H1 (cell line): ENCODE measurements at regions not wholly inside any gene's neighbourhood (a gene's known extent, or its start where the extent isn't known, plus 50 kb on each side); places are given as distances from the start of the nearest gene placed in this dataset.

Experiments
- CTCF ChIA-PET: fragments of 300-600 bp; sonication (Branson Sonifier 250); formaldehyde crosslinking; loops from one replicate; lab custom pipeline; 2021; ENCODE audit not compliant: partially characterized antibody; lab: Charles Lee
- POLR2A ChIA-PET: fragments of 300-600 bp; sonication (Branson Sonifier 250); formaldehyde crosslinking; loops from one replicate; lab custom pipeline; 2021; ENCODE audit warnings: inconsistent platforms; ENCODE audit not compliant: partially characterized antibody; lab: Charles Lee
- DNase-seq, 2 experiments: peaks; one replicate each; pipeline versions ENCODE4 v3.0.0 to v3.0.0-alpha.2; 2010 to 2022; ENCODE audit warnings: low spot score in 2 of 2, low read depth in 1 of 2, mixed read lengths in 1 of 2
- FAIRE-seq: peaks from 2 replicates; lab custom pipeline; 2011; peaks lifted over from hg19 to GRCh38; lab: Jason Lieb, UNC
- H2AFZ ChIP-seq: 2 replicates; pipeline ENCODE4 v1.8.1; 2012; ENCODE audit warnings: low read length, inconsistent platforms
- H2AK5ac ChIP-seq: 2 replicates; pipeline ENCODE4 v1.6.1; 2013; ENCODE audit warnings: low read depth, low read length
- H2BK120ac ChIP-seq: replicated peaks from 2 replicates; pipeline ENCODE3; 2013; ENCODE audit warnings: low read depth, low read length, inconsistent platforms
- H2BK12ac ChIP-seq: 2 replicates; pipeline ENCODE4 v1.6.1; 2013; ENCODE audit warnings: low read depth, low read length
- H2BK15ac ChIP-seq: 2 replicates; pipeline ENCODE4 v1.6.1; 2013; ENCODE audit warnings: low read length
- H2BK20ac ChIP-seq: 2 replicates; pipeline ENCODE4 v1.6.1; 2013; ENCODE audit warnings: low read length
- H2BK5ac ChIP-seq: 2 replicates; pipeline ENCODE4 v1.6.1; 2013; ENCODE audit warnings: low read depth, low read length
- H3K14ac ChIP-seq: 2 replicates; pipeline ENCODE4 v1.6.1; 2013; ENCODE audit warnings: inconsistent platforms; ENCODE audit not compliant: insufficient read length
- H3K18ac ChIP-seq: 2 replicates; pipeline ENCODE4 v1.6.1; 2013; ENCODE audit warnings: low read length; ENCODE audit errors: extremely low read depth
- H3K23ac ChIP-seq: 2 replicates; pipeline ENCODE4 v1.6.1; 2013; ENCODE audit warnings: inconsistent platforms; ENCODE audit not compliant: insufficient read length
- H3K23me2 ChIP-seq: 2 replicates; pipeline ENCODE4 v1.6.1; 2013; ENCODE audit warnings: low read depth, low read length
- H3K27ac ChIP-seq: 2 replicates; pipeline ENCODE4 v1.6.1; 2011; ENCODE audit warnings: low read depth, low read length, inconsistent platforms
- H3K27me3 ChIP-seq, 4 experiments: replicated peaks in 1 of 4; 1 replicate in 1 of 4; 2 replicates in 3 of 4; pipeline versions ENCODE4 v1.6.1 to v1.8.1; 2011 to 2013; ENCODE audit warnings: low read length in 3 of 4, mild to moderate bottlenecking in 3 of 4, inconsistent platforms in 2 of 4, mixed read lengths in 2 of 4, moderate library complexity in 1 of 4; ENCODE audit not compliant: control insufficient read depth in 3 of 4, insufficient read depth in 3 of 4; ENCODE audit errors: extremely low read depth in 1 of 4
- H3K36me3 ChIP-seq, 4 experiments: 2 replicates each; pipeline versions ENCODE4 v1.6.1 to v1.8.1; 2011 to 2013; ENCODE audit warnings: mild to moderate bottlenecking in 4 of 4, low read length in 3 of 4, moderate library complexity in 2 of 4, control low read depth in 1 of 4, inconsistent platforms in 1 of 4; ENCODE audit not compliant: insufficient read depth in 4 of 4, control insufficient read depth in 2 of 4
- H3K4ac ChIP-seq: replicated peaks from 2 replicates; pipeline ENCODE3; 2013; ENCODE audit warnings: low read length, low read depth, mixed read lengths, inconsistent platforms; ENCODE audit not compliant: insufficient read length
- H3K4me1 ChIP-seq, 4 experiments: replicated peaks in 1 of 4; 1 replicate in 1 of 4; 2 replicates in 3 of 4; pipeline versions ENCODE4 v1.6.1 to v1.8.1; 2011 to 2013; ENCODE audit warnings: low read length in 3 of 4, inconsistent platforms in 2 of 4, mixed read lengths in 1 of 4; ENCODE audit not compliant: insufficient read depth in 4 of 4, control insufficient read depth in 3 of 4
- H3K4me2 ChIP-seq, 2 experiments: 2 replicates each; pipeline versions ENCODE4 v1.6.1 to v1.8.1; 2011 to 2013; ENCODE audit warnings: low read depth in 2 of 2, low read length in 2 of 2, control low read depth in 1 of 2, inconsistent platforms in 1 of 2, mild to moderate bottlenecking in 1 of 2; ENCODE audit not compliant: insufficient read depth in 1 of 2
- H3K4me3 ChIP-seq, 4 experiments: fragments of 200-600, 300-600 bp in 1 of 4; sonication (generic), shearing (Covaris generic), sonication (Bioruptor Twin) in 1 of 4; 2 replicates each; pipeline versions ENCODE4 v1.5.1 to v1.8.1; 2011 to 2016; ENCODE audit warnings: low read length in 4 of 4, low read depth in 3 of 4, control low read depth in 2 of 4, inconsistent platforms in 2 of 4, mild to moderate bottlenecking in 2 of 4, mixed read lengths in 1 of 4, moderate library complexity in 1 of 4; ENCODE audit not compliant: insufficient read depth in 2 of 4; ENCODE audit errors: extremely low read depth in 1 of 4
- H3K56ac ChIP-seq: replicated peaks from 2 replicates; pipeline ENCODE3; 2013; ENCODE audit warnings: low read depth, mild to moderate bottlenecking, mixed read lengths, low read length, inconsistent platforms; ENCODE audit not compliant: insufficient read length
- H3K79me1 ChIP-seq: 2 replicates; pipeline ENCODE4 v1.6.1; 2013; ENCODE audit warnings: low read depth, low read length, control low read depth
- H3K79me2 ChIP-seq, 2 experiments: 2 replicates each; pipeline versions ENCODE4 v1.6.1 to v1.8.1; 2012 to 2013; ENCODE audit warnings: low read length in 2 of 2, mild to moderate bottlenecking in 2 of 2, inconsistent platforms in 1 of 2; ENCODE audit not compliant: insufficient read depth in 2 of 2, control insufficient read depth in 1 of 2
- H3K9ac ChIP-seq, 4 experiments: replicated peaks in 1 of 4; 1 replicate in 1 of 4; 2 replicates in 3 of 4; pipeline versions ENCODE4 v1.6.1 to v1.8.1; 2011 to 2013; ENCODE audit warnings: low read depth in 3 of 4, low read length in 3 of 4, control low read depth in 2 of 4, mild to moderate bottlenecking in 2 of 4, moderate library complexity in 2 of 4, inconsistent platforms in 1 of 4; ENCODE audit errors: extremely low read depth in 1 of 4
- H3K9me3 ChIP-seq, 2 experiments: 2 replicates each; pipeline versions ENCODE4 v1.6.1 to v1.8.1; 2012 to 2013; ENCODE audit warnings: mild to moderate bottlenecking in 2 of 2, moderate library complexity in 2 of 2, control low read depth in 1 of 2, inconsistent platforms in 1 of 2, low read depth in 1 of 2, low read length in 1 of 2, mixed read lengths in 1 of 2; ENCODE audit not compliant: insufficient read depth in 2 of 2
- H4K20me1 ChIP-seq, 2 experiments: replicated peaks in 1 of 2; 2 replicates each; pipeline versions ENCODE3 to v1.8.1; 2011 to 2013; ENCODE audit warnings: inconsistent platforms in 2 of 2, low read length in 2 of 2, mild to moderate bottlenecking in 1 of 2; ENCODE audit not compliant: insufficient read depth in 2 of 2, control insufficient read depth in 1 of 2
- H4K5ac ChIP-seq: 2 replicates; pipeline ENCODE4 v1.6.1; 2013; ENCODE audit warnings: low read length, low read depth, mixed read lengths, inconsistent platforms; ENCODE audit not compliant: insufficient read length
- H4K8ac ChIP-seq: 2 replicates; pipeline ENCODE4 v1.8.0; 2013; ENCODE audit warnings: mild to moderate bottlenecking, moderate library complexity, low read length, inconsistent platforms; ENCODE audit not compliant: insufficient read depth; ENCODE audit errors: extremely low read depth
- H4K91ac ChIP-seq: replicated peaks from 2 replicates; pipeline ENCODE3; 2013; ENCODE audit warnings: low read length, mixed read lengths, inconsistent platforms; ENCODE audit not compliant: insufficient read length
- BRCA1 ChIP-seq: IDR thresholded peaks from 2 replicates; pipeline ENCODE4 v1.6.1; 2012; ENCODE audit warnings: low read depth, low read length, improper control_type of control experiment
- JUND ChIP-seq: IDR thresholded peaks from 2 replicates; pipeline ENCODE4 v1.6.1; 2011; ENCODE audit warnings: mild to moderate bottlenecking, improper control_type of control experiment, low read length
- KDM4A ChIP-seq: IDR thresholded peaks from one replicate; pipeline ENCODE4 v1.7.1; 2012; ENCODE audit warnings: low read depth, mild to moderate bottlenecking, moderate library complexity, low read length, inconsistent platforms; ENCODE audit not compliant: severe bottlenecking
- POLR2AphosphoS5 ChIP-seq: IDR thresholded peaks from 2 replicates; pipeline ENCODE4 v1.6.1; 2011; ENCODE audit warnings: low read depth, low read length
- POU5F1 ChIP-seq: IDR thresholded peaks from 2 replicates; pipeline ENCODE4 v1.6.1; 2011; ENCODE audit warnings: low read depth, mild to moderate bottlenecking, low read length, moderate library complexity
- RFX5 ChIP-seq: IDR thresholded peaks from 2 replicates; pipeline ENCODE4 v1.6.1; 2011; ENCODE audit warnings: low read depth, low read length, improper control_type of control experiment, borderline replicate concordance
- SIRT6 ChIP-seq: IDR thresholded peaks from one replicate; pipeline ENCODE4 v1.7.1; 2012; ENCODE audit warnings: low read length, inconsistent platforms
- SUZ12 ChIP-seq: fragments of 200-600 bp; sonication (generic); IDR thresholded peaks from 2 replicates; pipeline ENCODE4 v1.6.1; 2012; ENCODE audit warnings: mild to moderate bottlenecking, inconsistent platforms, low read length, moderate library complexity, mixed read lengths
- TAF7 ChIP-seq: optimal IDR thresholded peaks from 2 replicates; pipeline ENCODE3; 2011; ENCODE audit warnings: low read depth, mild to moderate bottlenecking, inconsistent platforms, low read length, moderate library complexity, borderline replicate concordance
- TBP ChIP-seq: IDR thresholded peaks from 2 replicates; pipeline ENCODE4 v1.6.1; 2011; ENCODE audit warnings: low read depth, low read length, improper control_type of control experiment
- TCF12 ChIP-seq: IDR thresholded peaks from 2 replicates; pipeline ENCODE4 v1.6.1; 2011; ENCODE audit warnings: low read depth, mild to moderate bottlenecking, low read length
- WGBS, 2 experiments: shearing (Covaris generic) in 1 of 2; methylation state at CpG; one replicate each; pipeline versions ENCODE4 v1.1.6 to v1.1.7; 2013 to 2015; ENCODE audit warnings: low lambda C conversion rate in 2 of 2, mixed read lengths in 2 of 2, inconsistent platforms in 1 of 2, low coverage in 1 of 2, missing lambda C conversion rate in 1 of 2; ENCODE audit not compliant: insufficient replicate concordance in 2 of 2, insufficient coverage in 1 of 2, insufficient read length in 1 of 2; ENCODE audit errors: extremely low coverage in 1 of 2, missing lambda C conversion rate in 1 of 2; 5-methylcytosine and 5-hydroxymethylcytosine counted together
- TF ChIP-seq, protein P1 (sequence below): IDR thresholded peaks from 2 replicates; pipeline ENCODE4 v1.6.1; 2012; ENCODE audit warnings: low read length, inconsistent platforms

DNA sequence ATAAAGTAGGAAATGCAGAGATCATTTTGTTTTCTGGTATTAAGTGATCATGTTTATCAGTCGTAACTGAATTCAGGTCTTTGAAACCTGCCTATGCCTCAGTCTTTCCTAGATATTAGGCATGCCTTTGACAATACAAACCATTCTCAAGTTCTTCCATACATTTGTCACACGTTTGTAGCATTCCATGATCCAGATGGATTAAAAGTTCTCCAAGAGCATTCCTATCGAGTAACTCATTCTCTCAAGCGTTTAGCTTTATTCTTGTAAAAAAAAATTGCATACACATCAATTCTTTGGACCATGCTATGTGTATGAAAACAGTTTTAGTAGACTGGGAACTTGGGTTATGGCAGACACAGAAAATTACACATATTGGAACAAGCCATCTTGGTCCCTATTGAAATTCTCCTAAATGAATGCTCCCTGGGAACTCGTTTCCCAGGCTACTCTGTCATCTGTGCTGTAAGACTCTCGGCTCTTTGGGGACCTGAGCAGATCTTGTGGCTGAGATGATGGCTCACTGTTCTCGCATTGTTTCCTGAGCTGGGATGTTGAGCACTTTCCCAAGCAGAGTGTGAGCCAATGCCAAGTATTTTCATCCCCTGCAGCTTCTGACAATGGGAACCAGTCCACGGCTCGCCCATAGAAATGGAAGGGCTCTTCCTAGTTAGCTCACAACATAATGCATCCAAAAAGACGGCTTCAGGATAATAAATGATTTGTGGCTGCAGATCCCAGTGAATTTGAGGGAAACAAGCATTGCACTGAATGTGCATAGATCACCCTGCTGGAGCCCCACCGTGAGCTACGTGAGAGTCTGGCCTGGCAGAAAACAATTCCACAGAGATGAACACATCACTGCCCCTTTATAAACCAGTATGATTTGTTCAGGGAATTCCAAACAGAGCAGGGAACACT lies 230.2 kb downstream of the IRX1 start:
- CTCF ChIA-PET = no interaction called here
- H2BK5ac ChIP-seq = no peak overlapping the region
- no peak overlapping the region for H3K4me3 ChIP-seq
- H2BK120ac ChIP-seq = no peak overlapping the region
- H3K4me1 ChIP-seq = peaks cover 0 to 2% (median 0%) of the 10 kb centered on the region in 4 experiments; a peak in 1 of 7 replicates
- peak overlapping the region; percentile 15 for H3K23ac ChIP-seq
- DNase-seq (no peak), FAIRE-seq (no peak)
- no peaks in the 10 kb centered on the region for H3K79me2 ChIP-seq
- no peak overlapping the region for H3K56ac ChIP-seq
- no peak overlapping the region for H3K27ac ChIP-seq
- H3K27me3 ChIP-seq = no peaks in the 10 kb centered on the region
- H2AK5ac ChIP-seq = no peak overlapping the region
- H3K4ac ChIP-seq = no peak overlapping the region
- H3K23me2 ChIP-seq = no peaks in the 10 kb centered on the region
- H3K18ac ChIP-seq = no peak overlapping the region
- H3K14ac ChIP-seq = no peak overlapping the region
- no peak overlapping the region for H2BK20ac ChIP-seq
- H2BK15ac ChIP-seq = no peak overlapping the region
- no peaks in the 10 kb centered on the region for H4K20me1 ChIP-seq
- no peak overlapping the region for H4K91ac ChIP-seq
- H4K8ac ChIP-seq = no peak overlapping the region
- H3K36me3 ChIP-seq = peaks cover 0 to 2% (median 0%) of the 10 kb centered on the region in 4 experiments; a peak in 1 of 8 replicates
- H3K9me3 ChIP-seq = no peaks in the 10 kb centered on the region
- no peak overlapping the region for H3K4me2 ChIP-seq
- no peaks in the 10 kb centered on the region for H3K79me1 ChIP-seq
- H2BK12ac ChIP-seq = no peak overlapping the region
- peak overlapping the region; percentile 77 for H2AFZ ChIP-seq
- H4K5ac ChIP-seq = no peak overlapping the region
- H3K9ac ChIP-seq = no peak overlapping the region
- POLR2A ChIA-PET = no interaction called here
- WGBS, 2 experiments = 82% methylated on average over 12 of the region's 12 CpGs; no CpG with 5 or more reads in 1 of the 2 experiments
- no peak for TF ChIP-seq POU5F1
- TF ChIP-seq POLR2AphosphoS5 = no peak
- no peak for TF ChIP-seq TBP
- no peak for TF ChIP-seq RFX5
- TF ChIP-seq TCF12 = no peak
- TF ChIP-seq BRCA1 = no peak
- no peak for TF ChIP-seq SIRT6
- no peak for TF ChIP-seq KDM4A
- no peak for TF ChIP-seq JUND
- no peak for TF ChIP-seq SUZ12
- no peak for TF ChIP-seq TAF7
- TF ChIP-seq, protein P1, sequence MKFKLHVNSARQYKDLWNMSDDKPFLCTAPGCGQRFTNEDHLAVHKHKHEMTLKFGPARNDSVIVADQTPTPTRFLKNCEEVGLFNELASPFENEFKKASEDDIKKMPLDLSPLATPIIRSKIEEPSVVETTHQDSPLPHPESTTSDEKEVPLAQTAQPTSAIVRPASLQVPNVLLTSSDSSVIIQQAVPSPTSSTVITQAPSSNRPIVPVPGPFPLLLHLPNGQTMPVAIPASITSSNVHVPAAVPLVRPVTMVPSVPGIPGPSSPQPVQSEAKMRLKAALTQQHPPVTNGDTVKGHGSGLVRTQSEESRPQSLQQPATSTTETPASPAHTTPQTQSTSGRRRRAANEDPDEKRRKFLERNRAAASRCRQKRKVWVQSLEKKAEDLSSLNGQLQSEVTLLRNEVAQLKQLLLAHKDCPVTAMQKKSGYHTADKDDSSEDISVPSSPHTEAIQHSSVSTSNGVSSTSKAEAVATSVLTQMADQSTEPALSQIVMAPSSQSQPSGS = no peak
